Large intestine (tissue), 3 donors: ENCODE measurements at regions not wholly inside any gene's neighbourhood (a gene's known extent, or its start where the extent isn't known, plus 50 kb on each side); places are given as distances from the start of the nearest gene placed in this dataset.

Source experiments
- DNase-seq, 2 donors: peaks; one replicate each; pipeline versions ENCODE4 v3.0.0 to v3.0.0-alpha.2; 2013
- H3K27ac ChIP-seq: one replicate; pipeline ENCODE4 v1.5.1; 2013; ENCODE audit warnings: low read length
- H3K27me3 ChIP-seq: 2 replicates; pipeline ENCODE4 v1.6.1; 2013; ENCODE audit warnings: low read length; ENCODE audit not compliant: control insufficient read depth, insufficient read depth
- H3K36me3 ChIP-seq: 2 replicates; pipeline ENCODE4 v1.6.1; 2013; ENCODE audit warnings: low read length; ENCODE audit not compliant: control insufficient read depth, insufficient read depth
- H3K4me1 ChIP-seq: one replicate; pipeline ENCODE4 v1.6.1; 2013; ENCODE audit warnings: low read length; ENCODE audit not compliant: control insufficient read depth, insufficient read depth
- H3K4me3 ChIP-seq: one replicate; pipeline ENCODE4 v1.5.1; 2013; ENCODE audit warnings: low read length
- H3K9me3 ChIP-seq: one replicate; pipeline ENCODE4 v1.6.1; 2013; ENCODE audit warnings: mild to moderate bottlenecking, low read depth, low read length, moderate library complexity; ENCODE audit not compliant: control insufficient read depth
- WGBS: methylation state at CpG from one replicate; pipeline ENCODE4 v1.1.5; 2013; ENCODE audit warnings: low lambda C conversion rate; ENCODE audit not compliant: insufficient coverage; 5-methylcytosine and 5-hydroxymethylcytosine counted together

DNA sequence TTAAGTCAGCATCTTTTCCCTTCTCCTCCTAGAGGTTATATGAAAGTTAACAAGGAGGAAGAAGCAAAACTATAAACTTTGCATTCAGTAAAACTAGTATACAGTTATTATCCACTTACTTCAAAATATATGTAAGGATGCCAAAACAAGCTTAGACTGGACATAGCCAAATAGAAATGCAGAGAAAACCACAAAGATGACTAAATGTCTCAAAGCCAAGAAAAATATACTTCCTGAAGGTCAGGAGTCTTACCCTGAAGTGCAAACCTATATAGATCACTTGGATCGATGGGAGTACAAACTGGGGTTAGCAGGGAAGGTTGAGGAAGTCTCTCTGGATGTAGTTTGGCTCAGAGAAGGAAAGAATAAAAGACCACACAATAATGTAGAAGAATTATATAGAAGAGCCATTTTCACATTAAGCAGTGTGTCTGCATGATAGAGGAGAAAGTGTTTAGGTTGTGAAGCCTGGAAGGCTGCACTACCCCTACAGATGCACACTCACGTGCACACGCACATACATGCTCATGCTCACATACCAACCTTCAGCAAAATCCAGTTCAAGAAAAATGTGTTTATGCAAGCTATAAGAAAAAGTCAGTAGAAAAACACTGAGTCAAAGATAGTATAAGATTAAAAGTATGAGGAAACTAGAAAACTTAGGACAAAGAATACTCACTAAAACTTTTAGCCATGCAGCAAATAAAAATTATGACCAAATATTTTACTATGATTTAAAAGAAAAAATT lies 112.1 kb upstream of the RXFP2 start:
- 90% methylated on average over 3 of the region's 3 CpGs for WGBS
- Histone ChIP-seq H3K4me3 (no peak overlapping the region), H3K27me3 (no peaks in the 10 kb centered on the region), H3K4me1 (no peaks in the 10 kb centered on the region), H3K9me3 (no peaks in the 10 kb centered on the region), H3K27ac (no peak overlapping the region), H3K36me3 (no peaks in the 10 kb centered on the region)
- no peak for DNase-seq

DNA sequence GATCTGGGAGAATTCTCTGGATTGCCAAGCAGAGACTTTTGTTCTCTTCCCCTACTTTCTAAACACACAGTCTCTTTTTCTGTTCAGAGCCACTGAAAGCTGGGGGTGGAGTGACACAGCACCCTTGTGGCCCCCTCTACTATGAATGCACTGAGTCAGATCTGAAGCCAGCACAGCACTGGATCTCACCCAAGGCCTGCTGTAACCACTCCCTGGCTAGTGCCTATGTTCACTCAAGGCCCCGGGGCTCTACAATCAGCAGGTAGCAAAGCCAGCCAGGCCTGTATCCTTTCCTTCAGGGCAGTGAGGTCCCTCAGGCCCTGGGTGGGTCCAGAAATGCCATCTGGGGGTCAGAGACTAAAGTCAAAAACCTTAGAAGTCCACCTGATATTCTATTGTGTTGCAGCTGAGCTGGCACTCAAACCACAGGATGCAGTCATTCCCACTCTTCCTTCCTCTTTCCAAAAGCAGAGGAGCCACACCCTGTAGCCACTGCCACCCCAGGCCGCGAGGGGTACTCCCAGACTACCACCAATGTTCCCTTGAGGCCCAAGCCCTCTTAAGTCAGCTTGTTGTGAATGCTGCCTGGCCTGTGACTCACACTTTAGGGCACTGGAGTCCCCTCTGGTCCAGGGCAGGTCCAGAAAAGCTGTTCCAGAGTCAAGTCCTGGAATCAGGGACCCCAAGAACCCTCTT lies 110.1 kb upstream of the RXFP2 start:
- Histone ChIP-seq H3K27ac (no peak overlapping the region), H3K4me1 (no peaks in the 10 kb centered on the region), H3K9me3 (no peaks in the 10 kb centered on the region), H3K36me3 (no peaks in the 10 kb centered on the region), H3K27me3 (no peaks in the 10 kb centered on the region), H3K4me3 (no peak overlapping the region)
- no peak for DNase-seq
- no CpG with 5 or more reads among the region's 3 CpGs for WGBS

DNA sequence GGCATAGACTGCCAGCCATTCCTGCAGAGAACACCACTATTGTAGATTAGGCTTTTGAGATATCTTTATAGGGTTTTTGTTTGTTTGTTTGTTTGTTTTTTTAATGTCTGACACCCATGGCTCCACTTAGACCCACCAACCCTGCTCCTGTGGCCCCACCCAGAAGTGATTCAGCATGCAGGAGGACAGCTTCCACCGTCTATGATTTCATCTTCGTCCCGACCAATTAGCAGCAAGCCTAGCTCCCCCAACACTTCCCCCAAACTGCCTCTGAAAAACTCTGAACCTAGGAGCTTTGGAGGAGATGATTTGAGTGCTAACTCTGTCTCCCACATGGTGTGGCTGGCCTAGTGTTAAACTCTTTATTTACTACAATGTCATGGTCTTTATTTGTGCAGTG lies 108.3 kb upstream of the RXFP2 start:
- DNase-seq: no peak
- WGBS: no CpG with 5 or more reads among the region's 3 CpGs
- Histone ChIP-seq H3K27ac (no peak overlapping the region), H3K9me3 (no peaks in the 10 kb centered on the region), H3K36me3 (no peaks in the 10 kb centered on the region), H3K4me3 (no peak overlapping the region), H3K27me3 (no peaks in the 10 kb centered on the region), H3K4me1 (no peaks in the 10 kb centered on the region)

DNA sequence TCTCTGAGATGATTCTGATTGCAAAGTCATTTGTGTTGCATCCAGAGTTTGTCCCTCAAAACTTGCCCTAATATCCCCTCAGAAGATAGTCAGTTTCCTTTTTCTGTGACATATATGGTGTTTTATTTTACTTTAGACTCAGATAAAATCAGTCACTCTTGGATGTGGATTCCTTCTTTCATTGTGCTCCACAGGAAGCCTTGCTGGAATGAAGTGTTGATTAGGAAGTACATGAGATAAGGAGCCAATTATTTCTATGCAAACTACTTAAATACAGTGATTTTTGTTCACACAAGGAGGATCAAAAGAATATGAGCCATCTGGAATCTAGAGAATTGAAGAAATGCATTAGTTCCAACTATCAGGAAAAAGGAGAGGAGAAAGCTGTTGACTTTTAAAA lies 107.6 kb upstream of the RXFP2 start:
- no peaks in the 10 kb centered on the region for H3K27me3 ChIP-seq
- no peak for DNase-seq
- H3K4me3 ChIP-seq: no peak overlapping the region
- no peaks in the 10 kb centered on the region for H3K36me3 ChIP-seq
- no peak overlapping the region for H3K27ac ChIP-seq
- H3K9me3 ChIP-seq: no peaks in the 10 kb centered on the region
- H3K4me1 ChIP-seq: no peaks in the 10 kb centered on the region

DNA sequence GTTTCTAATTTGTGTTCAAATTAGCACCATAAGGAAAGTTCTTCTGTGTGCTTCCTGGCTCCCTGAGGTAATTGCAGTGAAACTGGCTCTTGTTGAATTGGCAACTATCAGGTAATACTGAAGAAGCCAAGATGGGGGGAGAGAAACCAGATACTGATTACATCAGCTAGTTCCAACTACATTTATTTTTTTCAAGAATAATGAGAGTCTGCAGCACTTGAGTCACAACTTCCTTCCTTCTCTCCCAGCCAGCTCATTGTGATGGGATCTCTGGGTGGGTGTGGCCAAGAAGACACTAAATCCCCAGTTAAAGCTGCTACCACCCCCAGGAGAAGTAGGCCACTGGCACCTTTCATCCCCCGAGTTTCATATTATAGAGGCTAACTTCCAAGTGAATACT lies 100.7 kb upstream of the RXFP2 start:
- no peak for DNase-seq
- no peaks in the 10 kb centered on the region for H3K36me3 ChIP-seq
- no peak overlapping the region for H3K4me3 ChIP-seq
- H3K9me3 ChIP-seq: no peaks in the 10 kb centered on the region
- no peaks in the 10 kb centered on the region for H3K27me3 ChIP-seq
- no CpG with 5 or more reads among the region's 1 CpG for whole genome bisulfite sequencing
- H3K4me1 ChIP-seq: no peaks in the 10 kb centered on the region
- no peak overlapping the region for H3K27ac ChIP-seq

DNA sequence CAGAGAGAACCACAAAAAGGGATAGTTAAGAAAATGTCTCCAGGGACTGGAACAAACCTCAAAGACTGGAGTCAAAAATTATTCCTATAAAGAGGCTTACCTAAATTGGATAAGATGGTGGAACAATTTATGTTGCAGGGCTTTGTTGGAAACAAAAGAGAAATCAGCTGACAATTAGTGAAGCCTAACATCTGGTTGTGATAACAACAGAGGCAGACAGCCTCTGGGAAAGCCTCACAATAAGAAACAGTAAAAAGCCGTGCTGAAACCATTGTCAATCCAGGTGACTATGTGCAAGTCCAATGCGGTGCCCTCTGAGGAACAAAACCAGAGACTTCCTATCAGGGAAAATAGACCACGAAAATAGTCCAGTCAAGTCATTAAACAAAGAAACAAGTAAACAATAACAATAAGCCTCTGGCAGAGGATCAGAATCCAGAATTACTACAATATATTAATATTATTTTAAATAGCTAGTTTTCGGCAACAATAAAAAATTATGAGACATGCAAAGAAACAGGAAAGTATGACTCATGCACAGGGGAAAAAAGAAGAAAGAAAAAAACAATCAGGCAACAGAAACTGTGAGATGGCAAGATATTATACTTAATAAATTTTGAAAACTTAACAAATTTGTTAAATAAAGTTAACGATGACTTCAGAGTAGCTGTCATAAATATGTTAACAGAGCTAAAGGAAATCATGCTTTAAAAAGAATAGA lies 99.7 kb upstream of the RXFP2 start:
- H3K4me3 ChIP-seq: no peak overlapping the region
- 84% methylated on average over 4 of the region's 5 CpGs for WGBS
- no peaks in the 10 kb centered on the region for H3K27me3 ChIP-seq
- no peak overlapping the region for H3K27ac ChIP-seq
- no peaks in the 10 kb centered on the region for H3K4me1 ChIP-seq
- no peaks in the 10 kb centered on the region for H3K36me3 ChIP-seq
- DNase-seq: no peak
- H3K9me3 ChIP-seq: no peaks in the 10 kb centered on the region

DNA sequence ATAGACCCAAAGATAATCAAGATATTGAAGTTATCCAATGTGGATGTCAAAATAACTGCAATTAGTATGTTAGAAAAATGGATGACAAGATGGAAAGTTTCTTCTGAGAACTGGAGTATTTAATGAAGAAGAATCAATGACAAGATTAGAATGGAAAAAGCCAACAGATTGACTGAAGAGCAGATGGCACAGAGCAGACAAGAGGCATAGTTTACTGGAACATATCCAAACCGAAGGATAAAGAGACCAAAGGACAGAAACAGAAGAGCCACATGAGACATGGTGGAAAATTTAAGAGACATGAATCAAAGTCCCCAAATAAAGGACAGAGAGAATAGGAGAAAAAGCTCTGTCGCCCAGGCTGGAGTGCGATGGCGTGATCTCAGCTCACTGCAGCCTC lies 89.6 kb upstream of the RXFP2 start:
- WGBS: 86% methylated on average over 1 of the region's 4 CpGs
- Histone ChIP-seq H3K36me3 (no peaks in the 10 kb centered on the region), H3K4me1 (no peaks in the 10 kb centered on the region), H3K27me3 (no peaks in the 10 kb centered on the region), H3K27ac (no peak overlapping the region), H3K4me3 (no peak overlapping the region), H3K9me3 (no peaks in the 10 kb centered on the region)
- no peak for DNase-seq

DNA sequence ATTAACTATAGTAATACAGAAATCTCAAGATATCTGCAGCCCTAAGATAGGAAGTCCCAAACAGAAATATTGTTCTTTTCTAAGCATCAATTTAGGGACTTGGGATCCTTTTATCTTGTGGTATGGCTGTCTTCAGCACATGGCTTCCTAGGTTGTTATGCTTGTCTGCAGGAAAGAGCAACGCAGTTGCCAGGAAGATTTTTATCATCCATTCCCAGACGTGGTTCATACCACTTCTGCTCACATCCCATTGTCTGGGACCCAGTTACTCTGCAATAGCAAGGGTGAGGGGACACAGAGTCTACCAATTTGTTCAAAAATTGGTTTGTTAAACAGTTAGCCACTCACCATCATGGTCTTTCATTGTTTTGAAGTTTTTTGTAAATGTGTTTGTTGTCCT lies 85.6 kb upstream of the RXFP2 start:
- Histone ChIP-seq H3K36me3 (no peaks in the 10 kb centered on the region), H3K27ac (no peak overlapping the region), H3K4me1 (no peaks in the 10 kb centered on the region), H3K4me3 (no peak overlapping the region), H3K27me3 (no peaks in the 10 kb centered on the region), H3K9me3 (no peaks in the 10 kb centered on the region)
- WGBS: 60% methylated on average over 1 of the region's 2 CpGs
- no peak for DNase-seq

DNA sequence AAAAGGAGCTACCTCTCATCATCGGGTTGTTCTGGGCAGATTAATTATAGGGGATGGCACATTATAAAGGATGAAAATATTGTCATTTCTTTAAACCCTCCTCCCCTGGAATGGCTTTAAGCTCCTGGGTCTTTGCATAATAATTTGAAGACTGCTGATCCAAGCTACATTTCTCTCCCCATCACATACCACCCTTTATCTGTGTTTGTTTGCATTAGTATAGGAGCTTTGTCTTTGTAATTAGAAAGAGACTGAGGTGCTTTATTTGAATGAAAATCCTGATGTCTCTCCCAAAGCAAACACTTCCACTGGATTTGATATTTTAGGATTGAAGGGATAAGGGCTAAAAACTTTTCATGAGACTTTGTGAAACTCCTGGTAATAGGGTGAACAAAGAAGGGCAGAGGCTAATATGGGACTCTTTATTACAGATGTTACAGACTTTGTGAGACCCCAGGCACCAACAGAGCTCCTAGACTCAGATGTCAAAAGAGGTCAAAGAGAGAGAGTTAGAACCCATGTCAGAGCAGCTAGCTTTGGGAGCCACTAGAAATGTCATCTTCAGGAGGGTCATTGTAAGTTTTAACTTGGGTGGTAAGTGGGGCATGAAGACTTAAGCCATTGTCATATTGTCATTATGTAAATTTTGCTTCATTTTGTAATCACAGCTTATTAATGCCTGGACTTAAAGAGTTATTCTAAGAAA lies 75.3 kb upstream of the RXFP2 start:
- no peak overlapping the region for H3K4me3 ChIP-seq
- H3K9me3 ChIP-seq: no peaks in the 10 kb centered on the region
- no peak overlapping the region for H3K27ac ChIP-seq
- no peaks in the 10 kb centered on the region for H3K36me3 ChIP-seq
- no peaks in the 10 kb centered on the region for H3K4me1 ChIP-seq
- no peaks in the 10 kb centered on the region for H3K27me3 ChIP-seq
- no peak for DNase-seq
- WGBS: 50% methylated on average over 1 of the region's 1 CpG

DNA sequence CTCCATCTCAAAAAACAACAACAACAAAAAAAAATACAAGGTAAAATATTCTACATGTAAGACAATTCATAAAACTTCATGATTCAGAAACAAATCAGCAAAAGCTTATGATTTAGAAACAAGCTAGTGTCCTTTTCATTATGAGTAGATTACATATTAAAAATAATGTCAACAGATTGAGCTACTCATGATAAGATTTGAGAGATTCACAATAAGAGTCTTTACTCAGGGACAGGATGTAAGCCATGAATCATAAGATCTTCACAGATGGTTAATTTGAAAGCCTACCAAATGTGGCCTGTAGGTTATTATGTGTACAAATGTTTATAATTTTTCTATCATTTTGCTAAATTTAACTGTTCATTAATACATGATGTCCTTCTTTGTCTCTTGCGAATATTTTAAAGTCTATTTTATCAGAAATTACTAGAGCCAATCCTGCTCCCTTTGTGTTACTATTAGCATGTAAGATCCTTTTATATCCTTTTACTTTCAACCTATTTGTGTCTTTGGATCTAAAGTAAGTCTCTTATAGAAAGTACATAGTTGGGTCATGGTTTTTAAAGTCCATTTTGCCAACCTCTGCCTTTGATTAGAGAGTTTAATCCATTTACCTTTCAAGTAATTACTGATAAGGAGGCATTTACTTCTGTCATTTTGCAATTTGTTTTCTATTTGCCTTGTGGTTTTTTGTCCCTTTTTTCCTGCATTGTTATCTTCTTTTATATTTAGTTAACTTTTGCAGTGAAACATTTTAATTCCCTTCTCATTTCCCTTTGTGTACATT lies 68.3 kb upstream of the RXFP2 start:
- Histone ChIP-seq H3K4me1 (no peaks in the 10 kb centered on the region), H3K27ac (no peak overlapping the region), H3K9me3 (peaks cover 3% of the 10 kb centered on the region), H3K36me3 (no peaks in the 10 kb centered on the region), H3K4me3 (no peak overlapping the region), H3K27me3 (no peaks in the 10 kb centered on the region)
- WGBS: 88% methylated on average over 1 of the region's 1 CpG
- DNase-seq: no peak
